Gastroesophageal sphincter (tissue), 4 donors: ENCODE measurements at regions not wholly inside any gene's neighbourhood (a gene's known extent, or its start where the extent isn't known, plus 50 kb on each side); places are given as distances from the start of the nearest gene placed in this dataset.

Experiments
- ATAC-seq: fragments of 150-250 bp; one replicate; pipeline ENCODE4 v1.9.1; 2016; ENCODE audit warnings: mild to moderate bottlenecking, moderate library complexity
- H3K27ac ChIP-seq, 4 donors: fragments of 200-600 bp; sonication (generic) in 3 of 4; 1 replicate in 3 of 4; 2 replicates in 1 of 4; pipeline ENCODE4 v1.5.1; 2016 to 2019
- H3K27me3 ChIP-seq: fragments of 200-600 bp; sonication (generic); one replicate; pipeline ENCODE4 v1.5.1; 2019
- H3K36me3 ChIP-seq, 2 donors: fragments of 200-600 bp; sonication (generic); one replicate each; pipeline ENCODE4 v1.5.1; 2019; ENCODE audit warnings: control low read depth in 1 of 2
- H3K4me1 ChIP-seq, 3 donors: fragments of 200-600 bp; sonication (generic); 1 replicate in 2 of 3; 2 replicates in 1 of 3; pipeline ENCODE4 v1.5.1; 2016 to 2019; ENCODE audit warnings: control low read depth in 2 of 3
- H3K4me3 ChIP-seq, 2 donors: fragments of 200-600 bp; sonication (generic); one replicate each; pipeline ENCODE4 v1.5.1; 2019; ENCODE audit warnings: mild to moderate bottlenecking in 1 of 2, moderate library complexity in 1 of 2
- H3K9me3 ChIP-seq, 3 donors: fragments of 200-600 bp; sonication (generic); one replicate each; pipeline ENCODE4 v1.5.1; 2017 to 2019; ENCODE audit warnings: control low read depth in 2 of 3
- CTCF ChIP-seq, 4 experiments: fragments of 200-600 bp in 2 of 4; fragments of 450-650 bp in 2 of 4; sonication (generic) in 1 of 4; IDR thresholded peaks; one replicate each; pipeline ENCODE4 v1.5.1; 2017 to 2019; ENCODE audit warnings: antibody characterized with exemption in 4 of 4, mild to moderate bottlenecking in 2 of 4, moderate library complexity in 2 of 4
- EP300 ChIP-seq: sonication (generic); formaldehyde crosslinking; IDR thresholded peaks from one replicate; pipeline ENCODE4 v1.6.1; 2017; ENCODE audit warnings: antibody characterized with exemption, mild to moderate bottlenecking
- POLR2A ChIP-seq, 2 donors: fragments of 450-650 bp; IDR thresholded peaks; one replicate each; pipeline ENCODE4 v1.6.1; 2017; ENCODE audit warnings: antibody characterized with exemption in 2 of 2, mild to moderate bottlenecking in 2 of 2, moderate library complexity in 1 of 2
- POLR2AphosphoS5 ChIP-seq: sonication (generic); formaldehyde crosslinking; IDR thresholded peaks from one replicate; pipeline ENCODE4 v1.6.1; 2017; ENCODE audit warnings: antibody characterized with exemption
- WGBS, 2 donors: methylation state at CpG; one replicate each; pipeline ENCODE4 v1.1.5; 2018; ENCODE audit warnings: low coverage in 1 of 2; 5-methylcytosine and 5-hydroxymethylcytosine counted together

GRCh38 chr12:76186131-76186906, 101.8 kb upstream of the NAP1L1 start:
- H3K36me3 ChIP-seq = no peaks in the 10 kb centered on the region
- no peaks in the 10 kb centered on the region for H3K27me3 ChIP-seq
- WGBS, 2 donors = 79 to 86% methylated on average over 3 to 6 of the region's 6 CpGs
- no peaks in the 10 kb centered on the region for H3K9me3 ChIP-seq
- no peak for ATAC-seq
- peaks cover 0 to 6% (median 0%) of the 10 kb centered on the region in 3 donors for H3K4me1 ChIP-seq
- H3K4me3 ChIP-seq = no peak overlapping the region
- no peak overlapping the region for H3K27ac ChIP-seq
- TF ChIP-seq POLR2A (IDR thresholded peaks at IDR 0.05) = no peak
- no peak for TF ChIP-seq CTCF (IDR thresholded peaks at IDR 0.05)
- no peak for TF ChIP-seq POLR2AphosphoS5
- TF ChIP-seq EP300 = no peak

- no peaks in the 10 kb centered on the region for H3K9me3 ChIP-seq
- no peak overlapping the region for H3K27ac ChIP-seq
- 6 to 11% methylated on average over 4 of the region's 4 CpGs for WGBS, 2 donors
- TF ChIP-seq POLR2AphosphoS5 (peak; percentile 8), CTCF (IDR thresholded peaks at IDR 0.05) (no peak), EP300 (no peak), POLR2A (IDR thresholded peaks at IDR 0.05) (no peak)
- ATAC-seq = no peak
- H3K36me3 ChIP-seq = no peaks in the 10 kb centered on the region
- peaks cover 0 to 6% (median 0%) of the 10 kb centered on the region in 3 donors for H3K4me1 ChIP-seq
- no peak overlapping the region for H3K4me3 ChIP-seq
- H3K27me3 ChIP-seq = no peaks in the 10 kb centered on the region
Observed at GRCh38 chr12:76183459-76184186, 99.1 kb upstream of the NAP1L1 start.

GRCh38 chr12:76180401-76181277, 96.2 kb upstream of the NAP1L1 start:
- Histone ChIP-seq H3K9me3 (no peaks in the 10 kb centered on the region), H3K36me3 (no peaks in the 10 kb centered on the region), H3K27me3 (no peaks in the 10 kb centered on the region), H3K4me3 (no peak overlapping the region), H3K27ac (no peak overlapping the region), H3K4me1 (peaks cover 0 to 6% (median 0%) of the 10 kb centered on the region in 3 donors)
- 88 to 100% methylated on average over 2 to 3 of the region's 4 CpGs for WGBS, 2 donors
- no peak for ATAC-seq
- TF ChIP-seq EP300 (no peak), CTCF (IDR thresholded peaks at IDR 0.05) (no peak), POLR2AphosphoS5 (no peak), POLR2A (IDR thresholded peaks at IDR 0.05) (no peak)

GRCh38 chr12:76178452-76178851, 94.0 kb upstream of the NAP1L1 start:
- 92 to 100% methylated on average over 2 of the region's 3 CpGs for WGBS, 2 donors
- no peaks in the 10 kb centered on the region for H3K27me3 ChIP-seq
- H3K36me3 ChIP-seq = no peaks in the 10 kb centered on the region
- no peak for ATAC-seq
- H3K9me3 ChIP-seq = no peaks in the 10 kb centered on the region
- H3K27ac ChIP-seq = no peak overlapping the region
- peaks cover 0 to 1% (median 0%) of the 10 kb centered on the region in 3 donors for H3K4me1 ChIP-seq
- H3K4me3 ChIP-seq = no peak overlapping the region
- TF ChIP-seq POLR2A (IDR thresholded peaks at IDR 0.05) (no peak), POLR2AphosphoS5 (no peak), CTCF (IDR thresholded peaks at IDR 0.05) (no peak), EP300 (no peak)
